ENCODE measurements at regions not wholly inside any gene's neighbourhood (a gene's known extent, or its start where the extent isn't known, plus 50 kb on each side); places are given as distances from the start of the nearest gene placed in this dataset.

GRCh38 chr16:51932317-51932716 lies 614.6 kb downstream of the TOX3 start:
- peaks cover 3% of the 10 kb centered on the region for H3K9me3 Mint-ChIP-seq (ENCODE audit: low read depth)
- H3K36me3 Mint-ChIP-seq (ENCODE audit: insufficient read depth) = no peaks in the 10 kb centered on the region
- peaks cover 14% of the 10 kb centered on the region for H3K4me1 Mint-ChIP-seq (ENCODE audit: low read depth)
- H3K4me3 Mint-ChIP-seq (ENCODE audit: low read depth) = no peak overlapping the region
- TF ChIP-seq, protein P1, sequence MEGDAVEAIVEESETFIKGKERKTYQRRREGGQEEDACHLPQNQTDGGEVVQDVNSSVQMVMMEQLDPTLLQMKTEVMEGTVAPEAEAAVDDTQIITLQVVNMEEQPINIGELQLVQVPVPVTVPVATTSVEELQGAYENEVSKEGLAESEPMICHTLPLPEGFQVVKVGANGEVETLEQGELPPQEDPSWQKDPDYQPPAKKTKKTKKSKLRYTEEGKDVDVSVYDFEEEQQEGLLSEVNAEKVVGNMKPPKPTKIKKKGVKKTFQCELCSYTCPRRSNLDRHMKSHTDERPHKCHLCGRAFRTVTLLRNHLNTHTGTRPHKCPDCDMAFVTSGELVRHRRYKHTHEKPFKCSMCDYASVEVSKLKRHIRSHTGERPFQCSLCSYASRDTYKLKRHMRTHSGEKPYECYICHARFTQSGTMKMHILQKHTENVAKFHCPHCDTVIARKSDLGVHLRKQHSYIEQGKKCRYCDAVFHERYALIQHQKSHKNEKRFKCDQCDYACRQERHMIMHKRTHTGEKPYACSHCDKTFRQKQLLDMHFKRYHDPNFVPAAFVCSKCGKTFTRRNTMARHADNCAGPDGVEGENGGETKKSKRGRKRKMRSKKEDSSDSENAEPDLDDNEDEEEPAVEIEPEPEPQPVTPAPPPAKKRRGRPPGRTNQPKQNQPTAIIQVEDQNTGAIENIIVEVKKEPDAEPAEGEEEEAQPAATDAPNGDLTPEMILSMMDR (IDR thresholded peaks at IDR 0.05; ENCODE audit: unreplicated experiment) = no peak
- peaks cover 88% of the 10 kb centered on the region for H3K27me3 Mint-ChIP-seq
- no peak overlapping the region for H3K27ac Mint-ChIP-seq
- no peak for DNase-seq (ENCODE audit: low spot score, unreplicated experiment)

DNA sequence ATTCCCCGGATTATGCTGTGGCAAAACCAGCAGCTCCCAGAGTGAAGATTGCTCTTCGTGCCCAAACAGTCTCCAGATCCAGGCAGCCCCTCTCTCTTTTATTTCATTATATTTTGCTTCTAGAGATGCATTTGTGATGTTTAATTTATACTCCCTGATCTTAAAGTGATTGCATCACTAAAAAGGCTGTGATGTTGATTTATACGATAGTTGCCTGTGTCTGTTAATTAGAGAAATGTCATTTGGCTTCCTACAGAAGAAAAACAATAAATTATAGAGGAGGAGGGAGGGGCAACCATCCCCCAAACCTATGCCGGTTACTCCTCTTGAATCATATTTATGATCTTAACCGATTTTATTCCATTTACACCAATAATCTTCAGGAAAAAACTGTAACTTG lies 615.3 kb downstream of the TOX3 start:
- H3K27ac Mint-ChIP-seq = no peak overlapping the region
- H3K27me3 Mint-ChIP-seq = peaks cover 90% of the 10 kb centered on the region
- H3K9me3 Mint-ChIP-seq (ENCODE audit: low read depth) = peaks cover 3% of the 10 kb centered on the region
- TF ChIP-seq, protein P1 (IDR thresholded peaks at IDR 0.05; ENCODE audit: unreplicated experiment) = no peak
- no peak for DNase-seq (ENCODE audit: low spot score, unreplicated experiment)
- H3K36me3 Mint-ChIP-seq (ENCODE audit: insufficient read depth) = no peaks in the 10 kb centered on the region
- peaks cover 15% of the 10 kb centered on the region for H3K4me1 Mint-ChIP-seq (ENCODE audit: low read depth)
- H3K4me3 Mint-ChIP-seq (ENCODE audit: low read depth) = no peak overlapping the region

- no peak for DNase-seq (ENCODE audit: low spot score, unreplicated experiment)
- TF ChIP-seq, protein P1 (IDR thresholded peaks at IDR 0.05; ENCODE audit: unreplicated experiment) = no peak
- Mint-ChIP-seq H3K4me3 (ENCODE audit: low read depth) (no peak overlapping the region), H3K9me3 (ENCODE audit: low read depth) (no peaks in the 10 kb centered on the region), H3K4me1 (ENCODE audit: low read depth) (peaks cover 25% of the 10 kb centered on the region), H3K27me3 (peaks cover 85% of the 10 kb centered on the region), H3K27ac (no peak overlapping the region), H3K36me3 (ENCODE audit: insufficient read depth) (peaks cover 2% of the 10 kb centered on the region)
These were observed 622.2 kb downstream of the TOX3 start for GRCh38 chr16:51924744-51925143.

DNA sequence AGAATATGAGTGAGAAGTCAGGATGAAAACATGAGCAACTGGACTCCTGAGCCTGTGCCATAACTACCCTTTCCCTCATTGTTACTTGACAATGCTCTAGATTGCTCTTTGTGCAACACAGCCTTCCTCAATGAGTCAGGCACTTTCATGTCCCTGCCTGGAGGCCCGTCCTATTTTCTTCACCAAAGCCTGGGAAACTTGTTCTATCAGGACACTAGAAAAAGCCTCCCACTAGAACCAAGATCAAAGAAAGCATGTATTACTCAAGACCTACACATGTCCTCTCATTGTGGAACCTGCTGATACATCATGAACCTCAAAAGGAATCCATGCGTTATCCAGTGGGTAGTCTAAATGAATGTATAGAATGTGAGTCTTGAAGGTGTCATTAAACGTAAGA lies 624.5 kb downstream of the TOX3 start:
- Mint-ChIP-seq H3K4me3 (ENCODE audit: low read depth) (no peak overlapping the region), H3K36me3 (ENCODE audit: insufficient read depth) (peaks cover 2% of the 10 kb centered on the region), H3K27me3 (peaks cover 85% of the 10 kb centered on the region), H3K27ac (no peak overlapping the region), H3K4me1 (ENCODE audit: low read depth) (peaks cover 20% of the 10 kb centered on the region), H3K9me3 (ENCODE audit: low read depth) (no peaks in the 10 kb centered on the region)
- TF ChIP-seq, protein P1 (IDR thresholded peaks at IDR 0.05; ENCODE audit: unreplicated experiment) = no peak
- no peak for DNase-seq (ENCODE audit: low spot score, unreplicated experiment)

DNA sequence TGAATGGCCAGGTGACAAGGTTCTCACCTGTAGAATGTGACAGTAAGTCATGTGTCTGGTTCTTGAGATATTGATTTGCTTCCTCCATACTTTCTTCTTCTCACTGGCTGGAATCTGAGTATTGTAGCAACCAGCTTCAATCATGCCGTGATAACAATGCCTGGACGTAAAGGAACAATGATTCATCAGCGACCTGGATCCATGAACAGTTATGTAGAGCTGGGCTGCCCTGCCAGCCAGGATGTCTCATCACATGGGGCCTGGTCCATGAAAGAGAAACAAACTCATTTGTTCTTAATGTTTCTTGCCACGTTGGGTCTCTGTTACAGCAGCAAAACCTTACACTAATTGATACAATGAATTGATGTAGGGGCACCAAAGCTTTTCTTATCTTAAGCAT lies 627.2 kb downstream of the TOX3 start:
- Mint-ChIP-seq H3K4me1 (ENCODE audit: low read depth) (peaks cover 10% of the 10 kb centered on the region), H3K9me3 (ENCODE audit: low read depth) (no peaks in the 10 kb centered on the region), H3K36me3 (ENCODE audit: insufficient read depth) (peaks cover 2% of the 10 kb centered on the region), H3K27me3 (peaks cover 88% of the 10 kb centered on the region), H3K4me3 (ENCODE audit: low read depth) (no peak overlapping the region), H3K27ac (no peak overlapping the region)
- DNase-seq (ENCODE audit: low spot score, unreplicated experiment) = no peak
- TF ChIP-seq, protein P1 (IDR thresholded peaks at IDR 0.05; ENCODE audit: unreplicated experiment) = no peak
